ENCODE measurements at regions not wholly inside any gene's neighbourhood (a gene's known extent, or its start where the extent isn't known, plus 50 kb on each side); places are given as distances from the start of the nearest gene placed in this dataset.

GRCh38 chr15:55005679-55006078 is 191.1 kb downstream of the RSL24D1 start:
- no TSS peak for BruUV-seq (replicated peaks)
- intact Hi-C loops (cut with micrococcal nuclease) = no loop called here

More at GRCh38 chr15:55005679-55006078, 191.1 kb downstream of the RSL24D1 start:
- TF ChIP-seq CTCF (IDR thresholded peaks at IDR 0.05 in 2 of 3, conservative IDR thresholded peaks at IDR 0.05 in 1 of 3; ENCODE audit: borderline replicate concordance in 1 of 3, insufficient read depth in 1 of 3, low read depth in 2 of 3, low read length in 2 of 3) (no peak), CEBPB (IDR thresholded peaks at IDR 0.05; ENCODE audit: low read depth) (no peak), YY1 (IDR thresholded peaks at IDR 0.05; ENCODE audit: extremely low read depth, insufficient replicate concordance, low read depth, low read length) (no peak), SIN3A (IDR thresholded peaks at IDR 0.05; ENCODE audit: low read depth) (no peak), POLR2AphosphoS5 (IDR thresholded peaks at IDR 0.05; ENCODE audit: low read depth, low read length) (no peak), ZNF274 (IDR thresholded peaks at IDR 0.05; ENCODE audit: low read depth, low read length) (no peak), ELF1 (IDR thresholded peaks at IDR 0.05; ENCODE audit: borderline replicate concordance, low read depth) (no peak), SP1 (IDR thresholded peaks at IDR 0.05; ENCODE audit: low read depth) (no peak), ZBTB33 (IDR thresholded peaks at IDR 0.05; ENCODE audit: extremely low read depth, insufficient replicate concordance, low read length) (no peak), EGR1 (IDR thresholded peaks at IDR 0.05; ENCODE audit: low read depth) (no peak)
- ATAC-seq (no peak), DNase-seq (ENCODE audit: low read depth, low spot score) (no peak)
- ChIA-PET POLR2A (no interaction called here), CTCF (no interaction called here), RAD21 (ENCODE audit: low non-redundant PET in 1 of 2, low total read pairs in 2 of 2, uncharacterized antibody in 2 of 2, unreplicated experiment in 2 of 2) (no interaction called here)
- no peaks in the 10 kb centered on the region for H3K9me2 ChIP-seq (ENCODE audit: insufficient read depth)
- H3K36me3 ChIP-seq (ENCODE audit: control insufficient read depth in 1 of 2, insufficient read depth in 2 of 2, low read length in 2 of 2) = no peaks in the 10 kb centered on the region
- no peaks in the 10 kb centered on the region for H3K27me3 ChIP-seq (ENCODE audit: insufficient read depth, low read length)
- no peak overlapping the region for H3K4me2 ChIP-seq (ENCODE audit: low read length)
- no peak overlapping the region for H3K4me3 ChIP-seq (replicated peaks in 1 of 2; ENCODE audit: low read depth in 1 of 2, low read length in 2 of 2)
- no peaks in the 10 kb centered on the region for H3K79me2 ChIP-seq (ENCODE audit: insufficient read depth, low read length)
- H3K4me1 ChIP-seq (ENCODE audit: control insufficient read depth in 1 of 2, insufficient read depth in 2 of 2, low read length in 2 of 2) = no peaks in the 10 kb centered on the region
- H3K9me3 ChIP-seq (ENCODE audit: control insufficient read depth in 1 of 2, insufficient read depth in 1 of 2, low read depth in 1 of 2, low read length in 2 of 2) = no peaks in the 10 kb centered on the region; a peak in 1 of 4 replicates
- no peak overlapping the region for H3K27ac ChIP-seq (ENCODE audit: low read depth, low read length)
- no peak overlapping the region for H3K9ac ChIP-seq (ENCODE audit: low read length)
- no peaks in the 10 kb centered on the region for H4K20me1 ChIP-seq (ENCODE audit: insufficient read depth)
- H2AFZ ChIP-seq (ENCODE audit: low read depth, low read length, poor library complexity, severe bottlenecking) = no peak overlapping the region

Data from HCT116 (cell line).